GM12878 (cell line): ENCODE measurements at regions not wholly inside any gene's neighbourhood (a gene's known extent, or its start where the extent isn't known, plus 50 kb on each side); places are given as distances from the start of the nearest gene placed in this dataset.

Experiments used
- ATAC-seq: fragments of 200-7000 bp; cut with Tn5 transposase; 3 replicates; pipeline ENCODE4 v1.9.1; 2020; ENCODE audit warnings: mild to moderate bottlenecking, moderate library complexity
- BruUV-seq: library from RNA; stranded (reverse); fragments of 400-500 nt; replicated peaks from 2 replicates; lab custom pipeline; 2021; lab: Mats Ljungman, UMichigan
- CTCF ChIA-PET: fragments of 300-600 bp; sonication (Branson Sonifier 250); formaldehyde crosslinking; extraction: SDS; loops from one replicate; lab custom pipeline; 2021; ENCODE audit warnings: inconsistent platforms; lab: Yijun Ruan, JAX
- POLR2A ChIA-PET: fragments of 350-600 bp; formaldehyde crosslinking; extraction: SDS; loops from one replicate; lab custom pipeline; 2021; ENCODE audit warnings: inconsistent platforms; lab: Charles Lee
- RAD21 ChIA-PET: fragments of 300-600 bp; sonication (Branson Sonifier 250); formaldehyde crosslinking; loops from one replicate; lab custom pipeline; 2023; ENCODE audit warnings: antibody characterized with exemption; ENCODE audit not compliant: unreplicated experiment; lab: Charles Lee
- SMC1A ChIA-PET: fragments of 300-600 bp; sonication (Branson Sonifier 250); formaldehyde crosslinking; loops from one replicate; lab custom pipeline; 2023; ENCODE audit not compliant: unreplicated experiment, uncharacterized antibody; lab: Charles Lee
- DNase-seq: peaks from one replicate; pipeline ENCODE4 v3.0.0-alpha.2; 2011; ENCODE audit warnings: low read depth, low spot score
- FAIRE-seq: peaks from 3 replicates; lab custom pipeline; 2011; peaks lifted over from hg19 to GRCh38; lab: Jason Lieb, UNC
- H2AFZ ChIP-seq: 2 replicates; pipeline ENCODE4 v1.6.0; 2011; ENCODE audit warnings: low read depth, low read length, control low read depth; ENCODE audit not compliant: control insufficient read depth
- H3K27ac ChIP-seq: 2 replicates; pipeline ENCODE4 v1.5.1; 2011; ENCODE audit warnings: control low read depth; ENCODE audit not compliant: control insufficient read depth, insufficient read depth
- H3K27me3 ChIP-seq, 2 experiments: replicated peaks in 1 of 2; 2 replicates each; pipeline versions ENCODE4 v1.6.0 to v1.6.1; 2011; ENCODE audit warnings: low read length in 1 of 2; ENCODE audit not compliant: control insufficient read depth in 2 of 2, insufficient read depth in 2 of 2
- H3K36me3 ChIP-seq, 2 experiments: 2 replicates each; pipeline ENCODE4 v1.5.1; 2011; ENCODE audit warnings: low read length in 1 of 2; ENCODE audit not compliant: control insufficient read depth in 2 of 2, insufficient read depth in 2 of 2
- H3K4me1 ChIP-seq: 2 replicates; pipeline ENCODE4 v1.6.1; 2011; ENCODE audit warnings: mild to moderate bottlenecking, low read length, moderate library complexity, mixed read lengths; ENCODE audit not compliant: control insufficient read depth, insufficient read depth
- H3K4me2 ChIP-seq: 2 replicates; pipeline ENCODE4 v1.6.0; 2011; ENCODE audit warnings: control low read depth; ENCODE audit not compliant: control insufficient read depth, insufficient read depth
- H3K4me3 ChIP-seq: fragments of 200-600 bp; sonication (generic); 2 replicates; pipeline ENCODE4 v1.5.1; 2016
- H3K79me2 ChIP-seq: 2 replicates; pipeline ENCODE4 v1.6.0; 2011; ENCODE audit warnings: low read length; ENCODE audit not compliant: control insufficient read depth, insufficient read depth
- H3K9ac ChIP-seq: 2 replicates; pipeline ENCODE4 v1.8.0; 2011; ENCODE audit warnings: low read length, control low read depth, mixed read lengths; ENCODE audit not compliant: control insufficient read depth, insufficient read depth
- H3K9me3 ChIP-seq: replicated peaks from 3 replicates; pipeline ENCODE4 v1.5.1; 2011; ENCODE audit warnings: mild to moderate bottlenecking, low read length; ENCODE audit not compliant: control insufficient read depth, insufficient read depth
- H4K20me1 ChIP-seq: 2 replicates; pipeline ENCODE4 v1.6.0; 2011; ENCODE audit not compliant: control insufficient read depth, insufficient read depth
- BACH1 ChIP-seq: fragments of 450-650 bp; IDR thresholded peaks from 2 replicates; pipeline ENCODE4 v1.6.1; 2017; ENCODE audit warnings: mild to moderate bottlenecking, borderline replicate concordance
- CEBPB ChIP-seq, 2 experiments: fragments of 150-350 bp in 1 of 2; IDR thresholded peaks; 2 replicates each; pipeline ENCODE4 v1.6.1; 2012 to 2014; ENCODE audit warnings: low read depth in 2 of 2, low read length in 2 of 2, borderline replicate concordance in 1 of 2, inconsistent platforms in 1 of 2
- CUX1 ChIP-seq: IDR thresholded peaks from 2 replicates; pipeline ENCODE4 v1.6.1; 2012; ENCODE audit warnings: improper control_type of control experiment, low read depth, low read length; ENCODE audit not compliant: insufficient replicate concordance
- EP300 ChIP-seq, 2 experiments: fragments of 150-350 bp in 1 of 2; IDR thresholded peaks; 2 replicates each; pipeline ENCODE4 v1.6.1; 2011 to 2012; ENCODE audit warnings: low read depth in 2 of 2, low read length in 2 of 2, borderline replicate concordance in 1 of 2, improper control_type of control experiment in 1 of 2, inconsistent platforms in 1 of 2; ENCODE audit not compliant: control insufficient read depth in 1 of 2
- MEF2B ChIP-seq: fragments of 450-650 bp; IDR thresholded peaks from 2 replicates; pipeline ENCODE4 v1.6.1; 2018; ENCODE audit warnings: mild to moderate bottlenecking, moderate library complexity; ENCODE audit not compliant: partially characterized antibody, poor library complexity, severe bottlenecking
- PML ChIP-seq: IDR thresholded peaks from 2 replicates; pipeline ENCODE4 v1.6.1; 2012; ENCODE audit warnings: low read length, inconsistent platforms
- RBBP5 ChIP-seq: fragments of 200-600 bp; sonication (generic); conservative IDR thresholded peaks from 2 replicates; pipeline ENCODE4 v1.6.1; 2016
- RUNX3 ChIP-seq: IDR thresholded peaks from 2 replicates; pipeline ENCODE4 v1.6.1; 2012; ENCODE audit warnings: low read length, inconsistent platforms
- SMARCA5 ChIP-seq: fragments of 450-650 bp; IDR thresholded peaks from 2 replicates; pipeline ENCODE4 v1.6.1; 2017; ENCODE audit warnings: mild to moderate bottlenecking
- SMC3 ChIP-seq: IDR thresholded peaks from 2 replicates; pipeline ENCODE4 v1.6.1; 2011; ENCODE audit warnings: low read length, improper control_type of control experiment, borderline replicate concordance
- SUPT20H ChIP-seq: IDR thresholded peaks from 2 replicates; pipeline ENCODE4 v1.6.1; 2011; ENCODE audit warnings: low read depth, mild to moderate bottlenecking, low read length, moderate library complexity, borderline replicate concordance; ENCODE audit not compliant: control insufficient read depth
- TCF3 ChIP-seq: IDR thresholded peaks from 2 replicates; pipeline ENCODE4 v1.6.1; 2012; ENCODE audit warnings: low read depth, mild to moderate bottlenecking, low read length, borderline replicate concordance; ENCODE audit not compliant: insufficient read depth
- ZSCAN29 ChIP-seq: fragments of 450-650 bp; IDR thresholded peaks from 2 replicates; pipeline ENCODE4 v1.6.1; 2017; ENCODE audit warnings: mild to moderate bottlenecking, moderate library complexity
- WGBS: methylation state at CpG from one replicate; pipeline ENCODE4 v1.1.6; 2016; ENCODE audit warnings: low lambda C conversion rate; ENCODE audit not compliant: insufficient replicate concordance, insufficient coverage; ENCODE audit errors: missing lambda C conversion rate; 5-methylcytosine and 5-hydroxymethylcytosine counted together
- in situ Hi-C: fragments of 300-500 bp; cut with MboI; formaldehyde crosslinking; loops from 9 replicates; pipeline ENCODE4 v1.14.3; 2018; ENCODE audit warnings: mixed read lengths
- intact Hi-C: fragments of 100-400 bp; cut with micrococcal nuclease; formaldehyde crosslinking; loops from one replicate; pipeline ENCODE4 v1.14.2; 2022; ENCODE audit not compliant: unreplicated experiment
- TF ChIP-seq, protein P1 (sequence below): fragments of 150-350 bp; IDR thresholded peaks from 2 replicates; pipeline ENCODE4 v1.6.1; 2016; ENCODE audit warnings: low read depth, low read length

GRCh38 chr13:44678197-44678596 is 102.1 kb upstream of the TSC22D1 start:
- no peak for TF ChIP-seq EP300 (IDR thresholded peaks at IDR 0.05; ENCODE audit: borderline replicate concordance in 1 of 2, control insufficient read depth in 1 of 2, low read depth in 2 of 2, low read length in 2 of 2)
- TF ChIP-seq SMARCA5 = no peak
- TF ChIP-seq CEBPB (IDR thresholded peaks at IDR 0.05; ENCODE audit: borderline replicate concordance in 1 of 2, low read depth in 2 of 2, low read length in 2 of 2) = no peak
- TF ChIP-seq RBBP5 = no peak
- TF ChIP-seq SUPT20H = no peak
- no peak for TF ChIP-seq CUX1
- no peak for TF ChIP-seq ZSCAN29
- TF ChIP-seq RUNX3 = no peak
- TF ChIP-seq TCF3 = no peak
- TF ChIP-seq MEF2B = no peak
- TF ChIP-seq, protein P1, sequence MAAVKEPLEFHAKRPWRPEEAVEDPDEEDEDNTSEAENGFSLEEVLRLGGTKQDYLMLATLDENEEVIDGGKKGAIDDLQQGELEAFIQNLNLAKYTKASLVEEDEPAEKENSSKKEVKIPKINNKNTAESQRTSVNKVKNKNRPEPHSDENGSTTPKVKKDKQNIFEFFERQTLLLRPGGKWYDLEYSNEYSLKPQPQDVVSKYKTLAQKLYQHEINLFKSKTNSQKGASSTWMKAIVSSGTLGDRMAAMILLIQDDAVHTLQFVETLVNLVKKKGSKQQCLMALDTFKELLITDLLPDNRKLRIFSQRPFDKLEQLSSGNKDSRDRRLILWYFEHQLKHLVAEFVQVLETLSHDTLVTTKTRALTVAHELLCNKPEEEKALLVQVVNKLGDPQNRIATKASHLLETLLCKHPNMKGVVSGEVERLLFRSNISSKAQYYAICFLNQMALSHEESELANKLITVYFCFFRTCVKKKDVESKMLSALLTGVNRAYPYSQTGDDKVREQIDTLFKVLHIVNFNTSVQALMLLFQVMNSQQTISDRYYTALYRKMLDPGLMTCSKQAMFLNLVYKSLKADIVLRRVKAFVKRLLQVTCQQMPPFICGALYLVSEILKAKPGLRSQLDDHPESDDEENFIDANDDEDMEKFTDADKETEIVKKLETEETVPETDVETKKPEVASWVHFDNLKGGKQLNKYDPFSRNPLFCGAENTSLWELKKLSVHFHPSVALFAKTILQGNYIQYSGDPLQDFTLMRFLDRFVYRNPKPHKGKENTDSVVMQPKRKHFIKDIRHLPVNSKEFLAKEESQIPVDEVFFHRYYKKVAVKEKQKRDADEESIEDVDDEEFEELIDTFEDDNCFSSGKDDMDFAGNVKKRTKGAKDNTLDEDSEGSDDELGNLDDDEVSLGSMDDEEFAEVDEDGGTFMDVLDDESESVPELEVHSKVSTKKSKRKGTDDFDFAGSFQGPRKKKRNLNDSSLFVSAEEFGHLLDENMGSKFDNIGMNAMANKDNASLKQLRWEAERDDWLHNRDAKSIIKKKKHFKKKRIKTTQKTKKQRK = no peak
- no peak for TF ChIP-seq BACH1
- no peak for TF ChIP-seq SMC3
- TF ChIP-seq PML = no peak
- H3K4me3 ChIP-seq = no peak overlapping the region
- BruUV-seq = no TSS peak
- no peak for ATAC-seq
- peaks cover 8% of the 10 kb centered on the region for H3K4me1 ChIP-seq
- in situ Hi-C loops = no loop called here
- DNase-seq = no peak
- no peak overlapping the region for H3K27ac ChIP-seq
- no peak overlapping the region for H3K9ac ChIP-seq
- no peaks in the 10 kb centered on the region for H3K27me3 ChIP-seq
- intact Hi-C loops = no loop called here
- RAD21 ChIA-PET = no interaction called here
- no peaks in the 10 kb centered on the region for H3K36me3 ChIP-seq
- H3K4me2 ChIP-seq = no peak overlapping the region
- SMC1A ChIA-PET = no interaction called here
- H2AFZ ChIP-seq = no peak overlapping the region
- H4K20me1 ChIP-seq = no peaks in the 10 kb centered on the region
- POLR2A ChIA-PET = no interaction called here
- WGBS = 69% methylated on average over 6 of the region's 6 CpGs
- peaks cover 6% of the 10 kb centered on the region for H3K9me3 ChIP-seq
- CTCF ChIA-PET = no interaction called here
- FAIRE-seq = no peak
- no peaks in the 10 kb centered on the region for H3K79me2 ChIP-seq
